ENCODE measurements at regions not wholly inside any gene's neighbourhood (a gene's known extent, or its start where the extent isn't known, plus 50 kb on each side); places are given as distances from the start of the nearest gene placed in this dataset.
"Not testable (repeated sequence)": the region's sequence is repeated elsewhere in the genome, so short reads cannot be mapped to it uniquely, and the experiment has no call there.

DNA sequence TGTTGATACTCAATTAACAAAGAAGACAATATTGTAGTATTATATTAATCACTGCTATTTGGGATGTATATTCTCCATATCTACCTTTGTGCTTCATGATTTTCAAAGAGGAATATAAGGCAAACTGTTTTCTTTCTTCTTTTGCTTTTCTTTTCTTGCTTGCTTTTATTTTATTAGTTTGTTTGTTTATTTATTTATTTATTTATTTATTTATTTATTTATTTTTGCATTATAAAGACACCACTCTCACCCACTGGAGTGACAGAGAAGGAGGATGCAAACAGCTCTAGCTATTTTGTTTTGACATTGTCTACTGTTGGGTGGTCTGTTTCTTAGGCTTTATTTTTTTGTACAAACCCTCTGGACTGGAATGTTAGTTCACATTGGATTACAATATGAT, 1352.7 kb downstream of the HACE1 start:
- Histone ChIP-seq H3K9me3 (ENCODE audit: control insufficient read depth, insufficient read depth, low read length) (no peaks in the 10 kb centered on the region), H3K36me3 (ENCODE audit: insufficient read depth, low read length) (no peaks in the 10 kb centered on the region), H3K4me1 (ENCODE audit: insufficient read depth, low read length) (no peaks in the 10 kb centered on the region), H3K9ac (ENCODE audit: low read depth, low read length) (no peak overlapping the region)

DNA sequence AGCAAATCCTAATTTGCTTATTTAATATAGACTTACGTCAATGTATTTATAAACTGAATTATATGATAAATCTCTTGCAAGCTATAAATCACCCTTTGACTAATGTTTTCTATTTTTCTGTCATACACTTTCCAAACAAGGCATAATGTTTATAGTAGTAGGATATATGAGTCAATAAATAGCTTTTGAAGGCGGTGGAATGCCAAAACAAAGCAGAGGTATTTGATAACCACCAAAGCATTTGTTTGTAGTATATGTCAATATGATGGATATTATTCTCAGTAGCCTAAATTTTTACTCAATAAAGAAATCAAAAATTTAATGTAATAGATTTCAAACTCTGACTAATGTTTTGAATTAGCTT, 1354.6 kb downstream of the HACE1 start:
- no peak overlapping the region for H3K9ac ChIP-seq (ENCODE audit: low read depth, low read length)
- H3K4me1 ChIP-seq (ENCODE audit: insufficient read depth, low read length) = no peaks in the 10 kb centered on the region
- H3K36me3 ChIP-seq (ENCODE audit: insufficient read depth, low read length) = no peaks in the 10 kb centered on the region
- H3K9me3 ChIP-seq (ENCODE audit: control insufficient read depth, insufficient read depth, low read length) = no peaks in the 10 kb centered on the region

- Histone ChIP-seq H3K36me3 (ENCODE audit: insufficient read depth, low read length) (no peaks in the 10 kb centered on the region), H3K9me3 (ENCODE audit: control insufficient read depth, insufficient read depth, low read length) (no peaks in the 10 kb centered on the region), H3K4me1 (ENCODE audit: insufficient read depth, low read length) (no peaks in the 10 kb centered on the region), H3K9ac (ENCODE audit: low read depth, low read length) (no peak overlapping the region)
Observed at GRCh38 chr6:103504501-103505154, 1355.1 kb downstream of the HACE1 start.

DNA sequence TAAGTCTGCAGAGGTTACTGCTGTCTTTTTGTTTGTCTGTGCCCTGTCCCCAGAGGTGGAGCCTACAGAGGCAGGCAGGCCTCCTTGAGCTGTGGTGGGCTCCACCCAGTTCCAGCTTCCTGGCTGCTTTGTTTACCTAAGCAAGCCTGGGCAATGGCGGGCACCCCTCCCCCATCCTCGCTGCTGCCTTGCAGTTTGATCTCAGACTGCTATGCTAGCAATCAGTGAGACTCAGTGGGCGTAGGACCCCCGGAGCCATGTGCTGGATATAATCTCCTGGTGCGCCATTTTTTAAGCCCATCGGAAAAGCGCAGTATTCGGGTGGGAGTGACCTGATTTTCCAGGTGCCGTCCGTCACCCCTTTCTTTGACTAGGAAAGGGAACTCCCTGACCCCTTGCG, 1363.1 kb downstream of the HACE1 start:
- H3K36me3 ChIP-seq (ENCODE audit: insufficient read depth, low read length); H3K9me3 ChIP-seq (ENCODE audit: control insufficient read depth, insufficient read depth, low read length); H3K4me1 ChIP-seq (ENCODE audit: insufficient read depth, low read length); H3K9ac ChIP-seq (ENCODE audit: low read depth, low read length): not testable (repeated sequence)

DNA sequence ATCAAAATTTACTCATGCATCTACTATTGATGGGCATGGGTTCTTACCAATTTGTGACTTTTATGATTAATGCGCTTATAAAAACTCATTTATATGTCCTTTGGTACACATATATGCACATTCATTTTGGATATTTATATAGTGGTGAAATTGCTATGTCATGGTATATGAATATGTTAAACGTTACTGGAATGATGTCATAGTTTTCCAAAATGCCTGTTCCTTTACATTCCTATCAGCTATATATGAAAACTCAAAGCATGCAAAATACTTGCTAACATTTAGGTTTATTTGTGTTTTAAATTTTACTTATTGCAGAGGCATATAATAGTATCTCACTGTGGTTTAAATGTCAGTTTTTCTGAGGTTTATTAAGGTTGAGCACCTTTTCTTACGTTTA, 1403.1 kb downstream of the HACE1 start:
- H3K36me3 ChIP-seq (ENCODE audit: insufficient read depth, low read length) = no peaks in the 10 kb centered on the region

DNA sequence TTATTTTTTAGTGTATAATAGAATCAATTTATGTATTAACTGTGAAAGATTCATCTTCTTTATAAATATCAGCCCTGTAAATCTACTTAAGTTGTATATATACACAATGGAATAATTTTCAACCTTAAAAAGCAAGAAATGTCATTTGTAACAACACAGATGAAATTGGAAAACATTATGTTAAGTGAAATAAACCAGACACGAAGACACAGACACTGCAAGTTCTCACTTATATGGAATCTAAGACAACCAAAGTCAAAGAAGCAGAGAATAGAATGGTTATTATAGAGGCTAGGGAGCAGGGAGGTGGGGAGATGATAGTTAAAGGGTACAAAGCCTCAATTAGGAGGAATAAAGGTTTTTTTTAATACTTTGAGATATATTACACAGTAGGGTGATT, 1404.4 kb downstream of the HACE1 start:
- Histone ChIP-seq H3K9ac (ENCODE audit: low read depth, low read length) (no peak overlapping the region), H3K4me1 (ENCODE audit: insufficient read depth, low read length) (no peaks in the 10 kb centered on the region), H3K36me3 (ENCODE audit: insufficient read depth, low read length) (no peaks in the 10 kb centered on the region), H3K9me3 (ENCODE audit: control insufficient read depth, insufficient read depth, low read length) (no peaks in the 10 kb centered on the region)

More for the DNA sequence above, 1403.1 kb downstream of the HACE1 start:
- no peaks in the 10 kb centered on the region for H3K4me1 ChIP-seq (ENCODE audit: insufficient read depth, low read length)
- no peaks in the 10 kb centered on the region for H3K9me3 ChIP-seq (ENCODE audit: control insufficient read depth, insufficient read depth, low read length)
- H3K9ac ChIP-seq (ENCODE audit: low read depth, low read length) = no peak overlapping the region

GRCh38 chr6:103409475-103409874, 1450.2 kb downstream of the HACE1 start:
- no peaks in the 10 kb centered on the region for H3K4me1 ChIP-seq (ENCODE audit: insufficient read depth, low read length)
- no peaks in the 10 kb centered on the region for H3K36me3 ChIP-seq (ENCODE audit: insufficient read depth, low read length)
- H3K9ac ChIP-seq (ENCODE audit: low read depth, low read length) = no peak overlapping the region
- H3K9me3 ChIP-seq (ENCODE audit: control insufficient read depth, insufficient read depth, low read length) = no peaks in the 10 kb centered on the region

GRCh38 chr6:103405321-103405720, 1454.4 kb downstream of the HACE1 start:
- H3K4me1 ChIP-seq (ENCODE audit: insufficient read depth, low read length) = no peaks in the 10 kb centered on the region
- no peak overlapping the region; the same call in 1 of the 2 replicates for H3K9ac ChIP-seq (ENCODE audit: low read depth, low read length)

GRCh38 chr6:103404799-103405198, 1454.9 kb downstream of the HACE1 start:
- Histone ChIP-seq H3K9me3 (ENCODE audit: control insufficient read depth, insufficient read depth, low read length) (no peaks in the 10 kb centered on the region), H3K4me1 (ENCODE audit: insufficient read depth, low read length) (no peaks in the 10 kb centered on the region), H3K36me3 (ENCODE audit: insufficient read depth, low read length) (no peaks in the 10 kb centered on the region), H3K9ac (ENCODE audit: low read depth, low read length) (no peak overlapping the region)

More at GRCh38 chr6:103405321-103405720, 1454.4 kb downstream of the HACE1 start:
- H3K9me3 ChIP-seq (ENCODE audit: control insufficient read depth, insufficient read depth, low read length) = no peaks in the 10 kb centered on the region
- no peaks in the 10 kb centered on the region for H3K36me3 ChIP-seq (ENCODE audit: insufficient read depth, low read length)

DNA sequence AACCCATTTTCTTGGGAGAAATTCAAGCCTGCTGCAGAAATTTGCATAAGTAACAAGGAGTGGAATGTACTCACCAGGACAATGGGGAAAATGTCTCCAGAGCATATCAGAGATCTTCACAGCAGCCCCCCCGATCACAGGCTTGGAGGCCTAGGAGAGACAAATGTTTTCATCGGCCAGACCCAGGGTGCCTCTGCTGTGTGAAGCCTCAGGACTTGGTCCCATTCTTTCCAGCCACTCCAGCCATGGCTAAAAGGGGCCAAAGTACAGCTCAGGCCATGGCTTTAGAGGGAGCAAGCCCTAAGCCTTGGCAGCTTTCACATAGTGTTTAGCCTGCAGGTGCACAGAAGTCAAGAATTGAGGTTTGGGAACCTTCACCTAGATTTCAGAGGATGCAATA, 1463.0 kb downstream of the HACE1 start:
- Histone ChIP-seq H3K9ac (ENCODE audit: low read depth, low read length) (no peak overlapping the region), H3K4me1 (ENCODE audit: insufficient read depth, low read length) (no peaks in the 10 kb centered on the region), H3K9me3 (ENCODE audit: control insufficient read depth, insufficient read depth, low read length) (0 out of 2 replicates have a peak, but pooled peaks cover 2% of the 10 kb centered on the region), H3K36me3 (ENCODE audit: insufficient read depth, low read length) (no peaks in the 10 kb centered on the region)

DNA sequence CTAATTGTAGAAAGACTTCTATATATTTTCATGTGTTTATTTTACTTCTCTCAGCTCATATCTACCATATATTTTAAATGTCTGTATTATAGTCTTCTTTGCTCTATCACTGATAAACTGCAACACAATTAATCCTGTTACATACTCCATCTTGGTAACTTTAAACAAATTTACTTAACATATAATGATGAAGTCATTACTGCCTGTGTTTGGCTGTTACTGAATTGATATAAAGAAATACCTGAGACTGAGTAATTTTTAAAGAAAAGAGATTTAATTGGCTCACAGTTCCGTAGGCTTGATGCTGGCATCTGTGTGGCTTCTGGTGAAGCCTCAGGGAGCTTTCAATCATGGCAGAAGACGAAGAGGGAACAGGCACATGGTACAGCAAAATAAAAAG, 1480.4 kb downstream of the HACE1 start:
- Histone ChIP-seq H3K9me3 (ENCODE audit: control insufficient read depth, insufficient read depth, low read length) (no peaks in the 10 kb centered on the region; the same call in 1 of the 2 replicates), H3K36me3 (ENCODE audit: insufficient read depth, low read length) (no peaks in the 10 kb centered on the region), H3K4me1 (ENCODE audit: insufficient read depth, low read length) (no peaks in the 10 kb centered on the region), H3K9ac (ENCODE audit: low read depth, low read length) (no peak overlapping the region)

DNA sequence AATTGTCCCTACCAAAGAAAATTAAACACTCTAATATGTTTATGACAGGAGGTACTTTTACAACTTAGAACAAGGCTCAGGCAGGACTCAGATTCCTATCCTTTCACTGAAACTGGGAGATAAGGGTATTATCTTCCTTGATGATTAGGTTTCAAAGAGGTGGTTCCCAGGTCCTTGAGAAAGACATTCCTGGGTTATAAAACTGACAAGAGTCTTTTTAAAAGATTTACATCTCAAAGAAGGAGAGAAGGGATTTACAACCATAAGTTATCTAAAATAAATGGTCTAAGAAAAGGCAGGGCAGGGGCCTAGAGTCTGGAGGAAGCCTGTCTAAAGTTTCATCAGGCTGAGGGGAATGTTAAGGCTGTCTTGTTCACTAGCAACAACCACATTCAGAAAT, 1492.5 kb downstream of the HACE1 start:
- no peaks in the 10 kb centered on the region for H3K36me3 ChIP-seq (ENCODE audit: insufficient read depth, low read length)
- H3K4me1 ChIP-seq (ENCODE audit: insufficient read depth, low read length) = 0 out of 2 replicates have a peak, but pooled peaks cover 2% of the 10 kb centered on the region
- H3K9ac ChIP-seq (ENCODE audit: low read depth, low read length) = no peak overlapping the region
- H3K9me3 ChIP-seq (ENCODE audit: control insufficient read depth, insufficient read depth, low read length) = no peaks in the 10 kb centered on the region

DNA sequence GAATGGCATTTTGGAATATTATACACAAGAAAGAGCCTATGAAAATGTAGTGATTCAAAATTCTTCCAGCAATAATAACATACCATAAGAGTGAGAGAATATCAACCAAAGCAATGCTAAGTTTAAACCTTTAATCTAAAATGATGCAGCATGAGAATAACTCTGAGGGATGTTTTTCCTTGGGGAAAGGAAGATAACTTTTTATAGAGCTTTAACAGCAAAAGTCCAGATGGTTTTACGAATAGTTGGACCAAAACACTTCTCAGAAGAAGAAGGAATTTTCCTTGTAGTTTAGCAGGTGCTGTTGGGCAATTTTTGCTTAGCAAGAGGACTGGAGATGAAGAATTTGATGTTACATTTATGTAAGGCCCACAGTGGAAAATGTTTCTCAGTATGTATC, 1503.2 kb downstream of the HACE1 start:
- H3K36me3 ChIP-seq (ENCODE audit: insufficient read depth, low read length) = no peaks in the 10 kb centered on the region
- H3K9me3 ChIP-seq (ENCODE audit: control insufficient read depth, insufficient read depth, low read length) = no peaks in the 10 kb centered on the region
- no peaks in the 10 kb centered on the region for H3K4me1 ChIP-seq (ENCODE audit: insufficient read depth, low read length)
- H3K9ac ChIP-seq (ENCODE audit: low read depth, low read length) = no peak overlapping the region

- H3K36me3 ChIP-seq (ENCODE audit: insufficient read depth, low read length) = no peaks in the 10 kb centered on the region
- no peak overlapping the region for H3K9ac ChIP-seq (ENCODE audit: low read depth, low read length)
- no peaks in the 10 kb centered on the region for H3K9me3 ChIP-seq (ENCODE audit: control insufficient read depth, insufficient read depth, low read length)
- no peaks in the 10 kb centered on the region for H3K4me1 ChIP-seq (ENCODE audit: insufficient read depth, low read length)
Observed at GRCh38 chr6:103344554-103345163, 1515.1 kb downstream of the HACE1 start.

DNA sequence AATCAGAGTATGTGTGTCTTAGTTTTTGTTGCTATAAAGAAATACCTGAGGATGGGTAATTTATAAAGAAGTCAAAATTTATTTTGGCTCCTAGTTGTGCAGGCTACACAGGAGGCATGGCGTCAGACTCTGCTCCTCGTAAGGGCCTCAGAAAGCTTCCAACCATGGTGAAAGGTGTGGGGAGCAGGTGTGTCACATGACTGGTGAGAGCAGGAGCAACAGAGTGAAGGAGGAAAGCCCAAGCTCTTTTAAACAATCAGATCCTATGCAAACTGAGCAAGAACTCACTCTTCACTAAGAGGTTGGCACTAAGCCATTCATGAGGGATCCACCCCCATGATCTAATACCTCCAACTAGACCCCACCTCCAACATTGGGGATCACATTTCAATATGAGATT, 1524.3 kb downstream of the HACE1 start:
- H3K9ac ChIP-seq (ENCODE audit: low read depth, low read length) = no peak overlapping the region
- H3K4me1 ChIP-seq (ENCODE audit: insufficient read depth, low read length) = no peaks in the 10 kb centered on the region
- no peaks in the 10 kb centered on the region for H3K9me3 ChIP-seq (ENCODE audit: control insufficient read depth, insufficient read depth, low read length)
- no peaks in the 10 kb centered on the region for H3K36me3 ChIP-seq (ENCODE audit: insufficient read depth, low read length)
